Skeletal muscle tissue (tissue), 3 donors: ENCODE measurements at regions not wholly inside any gene's neighbourhood (a gene's known extent, or its start where the extent isn't known, plus 50 kb on each side); places are given as distances from the start of the nearest gene placed in this dataset.
"Not testable (repeated sequence)": the region's sequence is repeated elsewhere in the genome, so short reads cannot be mapped to it uniquely, and the experiment has no call there.

Experiments used
- H3K27ac ChIP-seq: one replicate; pipeline ENCODE4 v1.7.0; 2013; ENCODE audit warnings: mild to moderate bottlenecking, low read depth, low read length, inconsistent platforms
- H3K27me3 ChIP-seq, 3 donors: one replicate each; pipeline ENCODE4 v1.7.0; 2013; ENCODE audit warnings: low read length in 3 of 3; ENCODE audit not compliant: control insufficient read depth in 3 of 3, insufficient read depth in 3 of 3
- H3K36me3 ChIP-seq, 3 donors: one replicate each; pipeline ENCODE4 v1.7.0; 2013; ENCODE audit warnings: low read length in 3 of 3; ENCODE audit not compliant: control insufficient read depth in 3 of 3, insufficient read depth in 3 of 3
- H3K4me1 ChIP-seq, 3 donors: one replicate each; pipeline ENCODE4 v1.7.0; 2013; ENCODE audit warnings: low read length in 3 of 3, mild to moderate bottlenecking in 3 of 3; ENCODE audit not compliant: control insufficient read depth in 3 of 3, insufficient read depth in 3 of 3
- H3K4me3 ChIP-seq, 3 donors: one replicate each; pipeline ENCODE4 v1.7.0; 2013; ENCODE audit warnings: low read length in 3 of 3
- H3K9ac ChIP-seq, 3 donors: one replicate each; pipeline ENCODE4 v1.7.0; 2013; ENCODE audit warnings: low read length in 3 of 3, mild to moderate bottlenecking in 3 of 3, moderate library complexity in 2 of 3, low read depth in 1 of 3
- H3K9me3 ChIP-seq, 3 donors: one replicate each; pipeline ENCODE4 v1.7.0; 2013; ENCODE audit warnings: low read length in 3 of 3; ENCODE audit not compliant: control insufficient read depth in 3 of 3
- donor health status: Osteomylitis.

GRCh38 chr13:89165685-89166084, 1494.5 kb downstream of the SLITRK5 start:
- Histone ChIP-seq H3K27ac (no peak overlapping the region), H3K36me3 (no peaks in the 10 kb centered on the region), H3K27me3 (no peaks in the 10 kb centered on the region), H3K9ac (no peak overlapping the region), H3K4me3 (no peak overlapping the region), H3K9me3 (no peaks in the 10 kb centered on the region), H3K4me1 (no peaks in the 10 kb centered on the region)

- Histone ChIP-seq H3K27ac (no peak overlapping the region), H3K4me3 (no peak overlapping the region), H3K9ac (no peak overlapping the region), H3K9me3 (no peaks in the 10 kb centered on the region), H3K4me1 (no peaks in the 10 kb centered on the region), H3K27me3 (no peaks in the 10 kb centered on the region), H3K36me3 (no peaks in the 10 kb centered on the region)
Measured at GRCh38 chr13:89169951-89170350, 1498.8 kb downstream of the SLITRK5 start.

- H3K36me3 ChIP-seq = no peaks in the 10 kb centered on the region
- no peaks in the 10 kb centered on the region for H3K27me3 ChIP-seq
- H3K9me3 ChIP-seq = no peaks in the 10 kb centered on the region
- no peak overlapping the region for H3K4me3 ChIP-seq
- no peaks in the 10 kb centered on the region for H3K4me1 ChIP-seq
- H3K27ac ChIP-seq = no peak overlapping the region
- no peak overlapping the region for H3K9ac ChIP-seq
Measured at GRCh38 chr13:89181041-89181440, 1509.9 kb downstream of the SLITRK5 start.

GRCh38 chr13:89199138-89199537, 1528.0 kb downstream of the SLITRK5 start:
- Histone ChIP-seq H3K4me3 (no peak overlapping the region), H3K9ac (no peak overlapping the region), H3K4me1 (no peaks in the 10 kb centered on the region), H3K9me3 (no peaks in the 10 kb centered on the region), H3K27me3 (no peaks in the 10 kb centered on the region), H3K27ac (no peak overlapping the region), H3K36me3 (no peaks in the 10 kb centered on the region)

DNA sequence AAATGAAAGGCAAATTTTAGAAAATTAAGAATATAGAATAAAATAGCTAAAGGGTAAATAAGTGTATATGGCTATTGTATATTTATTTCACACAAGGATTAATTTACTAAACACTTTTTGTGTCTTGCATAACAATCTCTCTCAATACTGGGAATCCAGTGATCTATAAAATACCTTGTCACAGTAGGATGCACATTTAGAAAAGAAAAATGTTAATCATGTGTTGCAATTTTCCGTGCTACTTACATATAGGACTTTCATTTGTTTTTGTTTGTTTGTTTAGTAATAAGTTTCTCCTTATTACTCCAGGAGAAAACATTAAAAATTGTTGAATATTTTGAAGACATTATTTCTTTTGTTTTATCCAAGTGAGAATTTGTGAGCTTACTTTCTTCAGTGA, 1533.3 kb downstream of the SLITRK5 start:
- Histone ChIP-seq H3K4me3 (no peak overlapping the region), H3K36me3 (no peaks in the 10 kb centered on the region)

GRCh38 chr13:89205856-89206520, 1534.8 kb downstream of the SLITRK5 start:
- H3K27me3 ChIP-seq = no peaks in the 10 kb centered on the region
- no peaks in the 10 kb centered on the region for H3K36me3 ChIP-seq
- H3K9me3 ChIP-seq = no peaks in the 10 kb centered on the region
- no peak overlapping the region for H3K9ac ChIP-seq
- no peaks in the 10 kb centered on the region for H3K4me1 ChIP-seq
- H3K27ac ChIP-seq = no peak overlapping the region
- H3K4me3 ChIP-seq = no peak overlapping the region

More for the DNA sequence above, 1533.3 kb downstream of the SLITRK5 start:
- no peak overlapping the region for H3K9ac ChIP-seq
- H3K4me1 ChIP-seq = no peaks in the 10 kb centered on the region
- no peaks in the 10 kb centered on the region for H3K9me3 ChIP-seq
- no peak overlapping the region for H3K27ac ChIP-seq
- no peaks in the 10 kb centered on the region for H3K27me3 ChIP-seq

GRCh38 chr13:89212186-89212585, 1541.0 kb downstream of the SLITRK5 start:
- H3K27ac ChIP-seq = no peak overlapping the region
- H3K9ac ChIP-seq = no peak overlapping the region
- no peaks in the 10 kb centered on the region for H3K36me3 ChIP-seq
- no peaks in the 10 kb centered on the region for H3K4me1 ChIP-seq
- H3K27me3 ChIP-seq = no peaks in the 10 kb centered on the region
- no peaks in the 10 kb centered on the region for H3K9me3 ChIP-seq
- H3K4me3 ChIP-seq = no peak overlapping the region

- Histone ChIP-seq H3K4me3 (no peak overlapping the region), H3K36me3 (no peaks in the 10 kb centered on the region), H3K27ac (no peak overlapping the region), H3K27me3 (no peaks in the 10 kb centered on the region), H3K9ac (no peak overlapping the region), H3K4me1 (no peaks in the 10 kb centered on the region), H3K9me3 (no peaks in the 10 kb centered on the region)
Measured at GRCh38 chr13:89214185-89214584, 1543.0 kb downstream of the SLITRK5 start.

- H3K9ac ChIP-seq, H3K4me1 ChIP-seq, H3K27ac ChIP-seq, H3K9me3 ChIP-seq, H3K27me3 ChIP-seq, H3K36me3 ChIP-seq, H3K4me3 ChIP-seq: not testable (repeated sequence)
Measured at GRCh38 chr13:89215319-89215718, 1544.1 kb downstream of the SLITRK5 start.

GRCh38 chr13:89217813-89218212, 1546.6 kb downstream of the SLITRK5 start:
- Histone ChIP-seq H3K4me3 (no peak overlapping the region), H3K4me1 (no peaks in the 10 kb centered on the region), H3K27ac (no peak overlapping the region), H3K9me3 (peaks cover 0 to 8% (median 6%) of the 10 kb centered on the region in 3 donors), H3K36me3 (no peaks in the 10 kb centered on the region), H3K9ac (no peak overlapping the region), H3K27me3 (no peaks in the 10 kb centered on the region)
